ENCODE measurements at regions not wholly inside any gene's neighbourhood (a gene's known extent, or its start where the extent isn't known, plus 50 kb on each side); places are given as distances from the start of the nearest gene placed in this dataset.

DNA sequence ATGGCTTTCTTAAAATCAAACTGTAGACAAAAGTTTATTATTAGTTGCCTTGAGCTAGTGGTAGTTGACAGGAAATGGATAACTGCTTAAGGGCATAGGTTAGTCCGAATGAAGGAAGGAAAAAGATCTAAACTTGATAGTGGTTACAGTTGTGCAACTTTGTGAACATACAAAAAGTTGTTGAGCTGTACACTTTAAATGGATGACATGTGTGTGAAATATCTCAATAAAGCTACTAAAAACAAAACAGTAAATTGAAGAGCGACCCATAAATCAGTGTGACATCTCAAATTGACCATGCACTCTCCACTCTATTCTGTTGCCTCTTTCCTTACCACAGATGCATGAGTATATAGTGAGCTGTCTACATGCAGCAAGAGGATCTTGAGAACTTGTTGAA, 1757.8 kb downstream of the PCDH9 start:
- Histone ChIP-seq H3K27me3 (replicated peaks; ENCODE audit: insufficient read depth) (no peaks in the 10 kb centered on the region), H3K9me3 (no peaks in the 10 kb centered on the region), H3K36me3 (no peaks in the 10 kb centered on the region), H3K27ac (no peak overlapping the region), H3K4me1 (ENCODE audit: control insufficient read depth in 1 of 2, low read depth in 2 of 2) (no peaks in the 10 kb centered on the region), H3K4me3 (no peak overlapping the region)
- TF ChIP-seq CTCF (IDR thresholded peaks at IDR 0.05) = no peak
- DNase-seq (ENCODE audit: low spot score) (no peak), ATAC-seq (ENCODE audit: insufficient number of reproducible peaks, low FRiP score, low read depth) (no peak)

- no peaks in the 10 kb centered on the region for H3K9me3 ChIP-seq
- no peaks in the 10 kb centered on the region for H3K27me3 ChIP-seq (replicated peaks; ENCODE audit: insufficient read depth)
- no peaks in the 10 kb centered on the region for H3K36me3 ChIP-seq
- TF ChIP-seq CTCF (IDR thresholded peaks at IDR 0.05) = no peak
- no peak overlapping the region for H3K4me3 ChIP-seq
- H3K27ac ChIP-seq = no peak overlapping the region
- no peaks in the 10 kb centered on the region for H3K4me1 ChIP-seq (ENCODE audit: control insufficient read depth in 1 of 2, low read depth in 2 of 2)
- DNase-seq (ENCODE audit: low spot score) (no peak), ATAC-seq (ENCODE audit: insufficient number of reproducible peaks, low FRiP score, low read depth) (no peak)
Observed at GRCh38 chr13:65470781-65471180, 1759.4 kb downstream of the PCDH9 start.

DNA sequence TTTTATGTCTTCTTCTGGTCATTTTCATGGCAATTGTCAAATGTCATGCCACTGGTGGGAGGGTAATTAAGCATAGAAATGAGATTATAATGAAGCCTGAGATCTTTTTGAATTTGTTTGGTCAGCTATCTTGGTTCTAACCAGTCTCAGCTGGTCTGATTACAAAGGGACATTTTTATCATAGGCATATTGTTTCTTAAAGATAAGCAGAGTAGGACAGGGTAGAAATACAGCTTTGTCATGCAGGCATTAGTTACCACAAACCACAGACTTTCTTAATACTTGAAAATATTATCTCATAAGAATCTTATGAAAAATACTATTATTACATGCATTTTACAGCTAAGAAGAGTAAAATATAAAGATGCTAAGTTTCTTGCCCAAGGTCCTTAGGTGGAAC, 1761.5 kb downstream of the PCDH9 start:
- DNase-seq (ENCODE audit: low spot score) = no peak
- H3K4me1 ChIP-seq (ENCODE audit: control insufficient read depth in 1 of 2, low read depth in 2 of 2) = no peaks in the 10 kb centered on the region
- no peaks in the 10 kb centered on the region for H3K9me3 ChIP-seq
- H3K36me3 ChIP-seq = no peaks in the 10 kb centered on the region
- no peaks in the 10 kb centered on the region for H3K27me3 ChIP-seq (replicated peaks; ENCODE audit: insufficient read depth)
- H3K27ac ChIP-seq = no peak overlapping the region
- no peak for TF ChIP-seq CTCF (IDR thresholded peaks at IDR 0.05)
- ATAC-seq (ENCODE audit: insufficient number of reproducible peaks, low FRiP score, low read depth) = no peak
- no peak overlapping the region for H3K4me3 ChIP-seq

DNA sequence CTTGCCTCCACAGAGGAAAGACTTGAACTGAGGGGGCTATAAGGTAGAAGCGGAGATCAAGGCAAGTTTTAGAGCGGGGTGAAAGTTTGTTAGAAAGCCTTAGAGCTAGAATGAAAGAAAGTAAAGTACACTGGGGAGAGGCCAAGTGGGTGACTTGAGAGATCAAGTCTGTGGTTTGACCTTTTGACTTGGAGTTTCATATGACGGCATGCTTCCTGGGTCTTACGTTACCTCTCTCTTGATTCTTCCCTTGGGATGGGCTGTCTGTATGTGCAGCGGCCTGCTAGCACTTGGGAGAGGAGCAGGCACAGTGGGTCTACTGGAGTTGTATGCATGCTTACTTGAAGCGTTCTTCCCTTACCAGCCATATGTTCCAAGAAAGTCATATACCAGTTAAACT, 1768.5 kb downstream of the PCDH9 start:
- DNase-seq (ENCODE audit: low spot score) = no peak
- Histone ChIP-seq H3K9me3 (no peaks in the 10 kb centered on the region), H3K27me3 (replicated peaks; ENCODE audit: insufficient read depth) (no peaks in the 10 kb centered on the region), H3K4me3 (no peak overlapping the region), H3K4me1 (ENCODE audit: control insufficient read depth in 1 of 2, low read depth in 2 of 2) (no peaks in the 10 kb centered on the region), H3K27ac (no peak overlapping the region), H3K36me3 (no peaks in the 10 kb centered on the region)
- TF ChIP-seq CTCF (IDR thresholded peaks at IDR 0.05) = no peak
- ATAC-seq (ENCODE audit: insufficient number of reproducible peaks, low FRiP score, low read depth) = no peak

DNA sequence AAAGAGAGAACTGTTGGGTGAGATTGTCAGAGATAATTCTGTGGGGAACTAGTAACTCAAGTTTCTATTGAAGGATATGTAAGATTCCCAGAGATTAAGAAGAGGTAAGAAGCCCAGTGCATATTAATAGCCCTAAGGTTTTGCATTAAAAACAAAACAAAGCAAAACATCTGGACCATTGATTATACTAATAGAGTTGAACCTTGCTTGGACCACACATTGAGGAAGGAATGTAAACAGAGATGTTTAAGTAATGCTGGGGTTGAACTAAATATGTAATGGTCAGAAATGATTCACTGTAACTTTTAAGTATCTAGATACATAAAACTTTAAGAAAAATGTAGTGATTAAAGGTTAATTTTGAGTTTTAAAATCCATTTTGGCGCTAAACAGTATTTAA, 1770.0 kb downstream of the PCDH9 start:
- H3K27me3 ChIP-seq (replicated peaks; ENCODE audit: insufficient read depth) = no peaks in the 10 kb centered on the region
- H3K9me3 ChIP-seq = no peaks in the 10 kb centered on the region
- no peaks in the 10 kb centered on the region for H3K36me3 ChIP-seq
- no peak for TF ChIP-seq CTCF (IDR thresholded peaks at IDR 0.05)
- no peaks in the 10 kb centered on the region for H3K4me1 ChIP-seq (ENCODE audit: control insufficient read depth in 1 of 2, low read depth in 2 of 2)
- ATAC-seq (ENCODE audit: insufficient number of reproducible peaks, low FRiP score, low read depth) (no peak), DNase-seq (ENCODE audit: low spot score) (no peak)
- no peak overlapping the region for H3K4me3 ChIP-seq
- no peak overlapping the region for H3K27ac ChIP-seq
